GM21447 (cell line): ENCODE measurements at regions not wholly inside any gene's neighbourhood (a gene's known extent, or its start where the extent isn't known, plus 50 kb on each side); places are given as distances from the start of the nearest gene placed in this dataset.
"Not testable (repeated sequence)": the region's sequence is repeated elsewhere in the genome, so short reads cannot be mapped to it uniquely, and the experiment has no call there.

Experiments
- ATAC-seq: cut with Tn5 transposase; IDR thresholded peaks from one replicate; pipeline ENCODE4 v1.9.1; 2021; ENCODE audit not compliant: unreplicated experiment

- ATAC-seq = not testable (repeated sequence)
These were observed 190.7 kb upstream of the VIPR2 start for GRCh38 chr7:159335181-159335926.

- not testable (repeated sequence) for ATAC-seq
These were observed 188.3 kb upstream of the VIPR2 start for GRCh38 chr7:159332854-159333479.

GRCh38 chr7:159331462-159331861, 186.8 kb upstream of the VIPR2 start:
- ATAC-seq = no peak

GRCh38 chr7:159329818-159330378, 185.2 kb upstream of the VIPR2 start:
- ATAC-seq = no peak

GRCh38 chr7:159328096-159328495, 183.4 kb upstream of the VIPR2 start:
- no peak for ATAC-seq

- no peak for ATAC-seq
These were observed 178.7 kb upstream of the VIPR2 start for GRCh38 chr7:159323359-159323758.

GRCh38 chr7:159321278-159321677, 176.6 kb upstream of the VIPR2 start:
- no peak for ATAC-seq

GRCh38 chr7:159318682-159319351, 174.2 kb upstream of the VIPR2 start:
- ATAC-seq = no peak

- no peak for ATAC-seq
These were observed 172.6 kb upstream of the VIPR2 start for GRCh38 chr7:159317294-159317693.

GRCh38 chr7:159311172-159311494, 166.5 kb upstream of the VIPR2 start:
- no peak for ATAC-seq

GRCh38 chr7:159310457-159311171, 165.9 kb upstream of the VIPR2 start:
- no peak for ATAC-seq

GRCh38 chr7:159309214-159309613, 164.5 kb upstream of the VIPR2 start:
- ATAC-seq = not testable (repeated sequence)

GRCh38 chr7:159306012-159306411, 161.3 kb upstream of the VIPR2 start:
- ATAC-seq = no peak

GRCh38 chr7:159305185-159305584, 160.5 kb upstream of the VIPR2 start:
- ATAC-seq = not testable (repeated sequence)

GRCh38 chr7:159303510-159303909, 158.8 kb upstream of the VIPR2 start:
- not testable (repeated sequence) for ATAC-seq

GRCh38 chr7:159296093-159296681, 151.5 kb upstream of the VIPR2 start:
- ATAC-seq = no peak

- not testable (repeated sequence) for ATAC-seq
These were observed 141.8 kb upstream of the VIPR2 start for GRCh38 chr7:159286487-159286886.

- ATAC-seq = no peak
These were observed 136.9 kb upstream of the VIPR2 start for GRCh38 chr7:159281573-159281972.

- no peak for ATAC-seq
These were observed 135.3 kb upstream of the VIPR2 start for GRCh38 chr7:159280008-159280407.

GRCh38 chr7:159272739-159273138, 128.1 kb upstream of the VIPR2 start:
- ATAC-seq = no peak

- ATAC-seq = no peak
These were observed 127.1 kb upstream of the VIPR2 start for GRCh38 chr7:159271781-159272180.
